ENCODE measurements at regions not wholly inside any gene's neighbourhood (a gene's known extent, or its start where the extent isn't known, plus 50 kb on each side); places are given as distances from the start of the nearest gene placed in this dataset.

GRCh38 chr6:121800047-121800446 lies 364.6 kb downstream of the GJA1 start:
- Histone ChIP-seq H3K27me3 (ENCODE audit: control insufficient read depth, insufficient read depth, low read length) (no peaks in the 10 kb centered on the region), H3K9me3 (ENCODE audit: control insufficient read depth, insufficient read depth, low read length) (no peaks in the 10 kb centered on the region), H3K36me3 (ENCODE audit: control insufficient read depth, insufficient read depth, low read length) (no peaks in the 10 kb centered on the region), H3K4me3 (ENCODE audit: low read depth, low read length) (no peak overlapping the region), H3K27ac (ENCODE audit: low read depth, low read length) (no peak overlapping the region), H3K4me1 (ENCODE audit: control insufficient read depth, insufficient read depth, low read length) (no peaks in the 10 kb centered on the region)
- no peak for DNase-seq (ENCODE audit: low read depth in 4 of 6, low spot score in 6 of 6)
- no CpG with 5 or more reads among the region's 1 CpG for WGBS (ENCODE audit: insufficient coverage)

- no peak overlapping the region for H3K4me3 ChIP-seq (ENCODE audit: low read depth, low read length)
- DNase-seq (ENCODE audit: low read depth in 4 of 6, low spot score in 6 of 6) = no peak
- no CpG with 5 or more reads among the region's 1 CpG for WGBS (ENCODE audit: insufficient coverage)
- no peaks in the 10 kb centered on the region for H3K9me3 ChIP-seq (ENCODE audit: control insufficient read depth, insufficient read depth, low read length)
- no peaks in the 10 kb centered on the region for H3K27me3 ChIP-seq (ENCODE audit: control insufficient read depth, insufficient read depth, low read length)
- no peaks in the 10 kb centered on the region for H3K4me1 ChIP-seq (ENCODE audit: control insufficient read depth, insufficient read depth, low read length)
- no peaks in the 10 kb centered on the region for H3K36me3 ChIP-seq (ENCODE audit: control insufficient read depth, insufficient read depth, low read length)
- no peak overlapping the region for H3K27ac ChIP-seq (ENCODE audit: low read depth, low read length)
Measured at GRCh38 chr6:121806116-121806515, 370.7 kb downstream of the GJA1 start.

GRCh38 chr6:121809211-121809610 lies 373.8 kb downstream of the GJA1 start:
- H3K4me3 ChIP-seq (ENCODE audit: low read depth, low read length) = no peak overlapping the region
- H3K36me3 ChIP-seq (ENCODE audit: control insufficient read depth, insufficient read depth, low read length) = no peaks in the 10 kb centered on the region
- no peaks in the 10 kb centered on the region for H3K9me3 ChIP-seq (ENCODE audit: control insufficient read depth, insufficient read depth, low read length)
- no peaks in the 10 kb centered on the region for H3K27me3 ChIP-seq (ENCODE audit: control insufficient read depth, insufficient read depth, low read length)
- no peaks in the 10 kb centered on the region for H3K4me1 ChIP-seq (ENCODE audit: control insufficient read depth, insufficient read depth, low read length)
- WGBS (ENCODE audit: insufficient coverage) = 83% methylated on average over 1 of the region's 3 CpGs
- H3K27ac ChIP-seq (ENCODE audit: low read depth, low read length) = no peak overlapping the region
- no peak for DNase-seq (ENCODE audit: low read depth in 4 of 6, low spot score in 6 of 6)

- no peak for DNase-seq (ENCODE audit: low read depth in 4 of 6, low spot score in 6 of 6)
- Histone ChIP-seq H3K36me3 (ENCODE audit: control insufficient read depth, insufficient read depth, low read length) (no peaks in the 10 kb centered on the region), H3K4me3 (ENCODE audit: low read depth, low read length) (no peak overlapping the region), H3K9me3 (ENCODE audit: control insufficient read depth, insufficient read depth, low read length) (no peaks in the 10 kb centered on the region), H3K4me1 (ENCODE audit: control insufficient read depth, insufficient read depth, low read length) (no peaks in the 10 kb centered on the region), H3K27me3 (ENCODE audit: control insufficient read depth, insufficient read depth, low read length) (no peaks in the 10 kb centered on the region), H3K27ac (ENCODE audit: low read depth, low read length) (no peak overlapping the region)
- 88% methylated on average over 4 of the region's 7 CpGs for WGBS (ENCODE audit: insufficient coverage)
Measured at GRCh38 chr6:121810158-121811032, 374.9 kb downstream of the GJA1 start.

- no peak for DNase-seq (ENCODE audit: low read depth in 4 of 6, low spot score in 6 of 6)
- Histone ChIP-seq H3K27ac (ENCODE audit: low read depth, low read length) (no peak overlapping the region), H3K27me3 (ENCODE audit: control insufficient read depth, insufficient read depth, low read length) (no peaks in the 10 kb centered on the region), H3K4me3 (ENCODE audit: low read depth, low read length) (no peak overlapping the region), H3K36me3 (ENCODE audit: control insufficient read depth, insufficient read depth, low read length) (no peaks in the 10 kb centered on the region), H3K4me1 (ENCODE audit: control insufficient read depth, insufficient read depth, low read length) (no peaks in the 10 kb centered on the region), H3K9me3 (ENCODE audit: control insufficient read depth, insufficient read depth, low read length) (no peaks in the 10 kb centered on the region)
- WGBS (ENCODE audit: insufficient coverage) = no CpG with 5 or more reads among the region's 3 CpGs
Measured at GRCh38 chr6:121811106-121811505, 375.7 kb downstream of the GJA1 start.

- WGBS (ENCODE audit: insufficient coverage) = 39% methylated on average over 2 of the region's 4 CpGs
- H3K27ac ChIP-seq (ENCODE audit: low read depth, low read length) = no peak overlapping the region
- no peak overlapping the region for H3K4me3 ChIP-seq (ENCODE audit: low read depth, low read length)
Measured at GRCh38 chr6:121816361-121816760, 380.9 kb downstream of the GJA1 start.

GRCh38 chr6:121816906-121817540 lies 381.6 kb downstream of the GJA1 start:
- Histone ChIP-seq H3K9me3 (ENCODE audit: control insufficient read depth, insufficient read depth, low read length) (no peaks in the 10 kb centered on the region), H3K27ac (ENCODE audit: low read depth, low read length) (no peak overlapping the region), H3K36me3 (ENCODE audit: control insufficient read depth, insufficient read depth, low read length) (no peaks in the 10 kb centered on the region), H3K27me3 (ENCODE audit: control insufficient read depth, insufficient read depth, low read length) (no peaks in the 10 kb centered on the region), H3K4me3 (ENCODE audit: low read depth, low read length) (no peak overlapping the region), H3K4me1 (ENCODE audit: control insufficient read depth, insufficient read depth, low read length) (no peaks in the 10 kb centered on the region)
- DNase-seq (ENCODE audit: low read depth in 4 of 6, low spot score in 6 of 6) = no peak

More at GRCh38 chr6:121816361-121816760, 380.9 kb downstream of the GJA1 start:
- DNase-seq (ENCODE audit: low read depth in 4 of 6, low spot score in 6 of 6) = peak in 1 of 6 donors; percentile 7
- H3K27me3 ChIP-seq (ENCODE audit: control insufficient read depth, insufficient read depth, low read length) = no peaks in the 10 kb centered on the region
- no peaks in the 10 kb centered on the region for H3K4me1 ChIP-seq (ENCODE audit: control insufficient read depth, insufficient read depth, low read length)
- no peaks in the 10 kb centered on the region for H3K36me3 ChIP-seq (ENCODE audit: control insufficient read depth, insufficient read depth, low read length)
- no peaks in the 10 kb centered on the region for H3K9me3 ChIP-seq (ENCODE audit: control insufficient read depth, insufficient read depth, low read length)

GRCh38 chr6:121823437-121823851 lies 388.0 kb downstream of the GJA1 start:
- Histone ChIP-seq H3K36me3 (ENCODE audit: control insufficient read depth, insufficient read depth, low read length) (no peaks in the 10 kb centered on the region), H3K27me3 (ENCODE audit: control insufficient read depth, insufficient read depth, low read length) (no peaks in the 10 kb centered on the region), H3K9me3 (ENCODE audit: control insufficient read depth, insufficient read depth, low read length) (no peaks in the 10 kb centered on the region), H3K4me3 (ENCODE audit: low read depth, low read length) (no peak overlapping the region), H3K27ac (ENCODE audit: low read depth, low read length) (no peak overlapping the region), H3K4me1 (ENCODE audit: control insufficient read depth, insufficient read depth, low read length) (no peaks in the 10 kb centered on the region)
- no CpG with 5 or more reads among the region's 1 CpG for WGBS (ENCODE audit: insufficient coverage)
- peak in 2 of 6 donors; percentile 55 for DNase-seq (ENCODE audit: low read depth in 4 of 6, low spot score in 6 of 6)

- WGBS (ENCODE audit: insufficient coverage) = 100% methylated on average over 1 of the region's 4 CpGs
- Histone ChIP-seq H3K27ac (ENCODE audit: low read depth, low read length) (no peak overlapping the region), H3K27me3 (ENCODE audit: control insufficient read depth, insufficient read depth, low read length) (no peaks in the 10 kb centered on the region), H3K4me3 (ENCODE audit: low read depth, low read length) (no peak overlapping the region), H3K36me3 (ENCODE audit: control insufficient read depth, insufficient read depth, low read length) (no peaks in the 10 kb centered on the region), H3K4me1 (ENCODE audit: control insufficient read depth, insufficient read depth, low read length) (no peaks in the 10 kb centered on the region), H3K9me3 (ENCODE audit: control insufficient read depth, insufficient read depth, low read length) (no peaks in the 10 kb centered on the region)
- no peak for DNase-seq (ENCODE audit: low read depth in 4 of 6, low spot score in 6 of 6)
Measured at GRCh38 chr6:121826156-121826810, 390.8 kb downstream of the GJA1 start.

Data from spinal cord (tissue), 9 donors.